NT2/D1 (cell line): ENCODE measurements at regions not wholly inside any gene's neighbourhood (a gene's known extent, or its start where the extent isn't known, plus 50 kb on each side); places are given as distances from the start of the nearest gene placed in this dataset.
A peak's percentile ranks its signal among the peaks of the same experiment; 100 is the strongest.

Experiments used
- DNase-seq: peaks from one replicate; pipeline ENCODE4 v3.0.0-alpha.2; 2011; ENCODE audit warnings: low read depth, low spot score
- H3K27me3 ChIP-seq: 2 replicates; pipeline ENCODE4 v1.6.0; 2011; ENCODE audit warnings: mild to moderate bottlenecking; ENCODE audit not compliant: insufficient read length, insufficient read depth
- H3K36me3 ChIP-seq: 2 replicates; pipeline ENCODE4 v1.6.1; 2011; ENCODE audit warnings: mild to moderate bottlenecking, low read length, mixed read lengths; ENCODE audit not compliant: insufficient read depth, insufficient read length
- H3K4me1 ChIP-seq: 2 replicates; pipeline ENCODE4 v1.5.1; 2011; ENCODE audit not compliant: insufficient read depth, insufficient read length
- H3K4me3 ChIP-seq: 2 replicates; pipeline ENCODE4 v1.5.1; 2011; ENCODE audit warnings: low read depth; ENCODE audit not compliant: insufficient read length
- H3K9ac ChIP-seq: 2 replicates; pipeline ENCODE4 v1.6.0; 2011; ENCODE audit warnings: low read depth; ENCODE audit not compliant: insufficient read length
- H3K9me3 ChIP-seq: 2 replicates; pipeline ENCODE4 v1.5.1; 2011; ENCODE audit warnings: mild to moderate bottlenecking, low read length; ENCODE audit not compliant: insufficient read depth
- SUZ12 ChIP-seq: IDR thresholded peaks from 2 replicates; pipeline ENCODE4 v1.6.1; 2011; ENCODE audit not compliant: insufficient read length, insufficient read depth; ENCODE audit errors: extremely low read depth
- YY1 ChIP-seq: IDR thresholded peaks from 2 replicates; pipeline ENCODE4 v1.6.1; 2011; ENCODE audit not compliant: insufficient read length, insufficient read depth
- ZNF274 ChIP-seq: IDR thresholded peaks from 2 replicates; pipeline ENCODE4 v1.6.1; 2011; ENCODE audit warnings: mild to moderate bottlenecking, low read depth, low read length

DNA sequence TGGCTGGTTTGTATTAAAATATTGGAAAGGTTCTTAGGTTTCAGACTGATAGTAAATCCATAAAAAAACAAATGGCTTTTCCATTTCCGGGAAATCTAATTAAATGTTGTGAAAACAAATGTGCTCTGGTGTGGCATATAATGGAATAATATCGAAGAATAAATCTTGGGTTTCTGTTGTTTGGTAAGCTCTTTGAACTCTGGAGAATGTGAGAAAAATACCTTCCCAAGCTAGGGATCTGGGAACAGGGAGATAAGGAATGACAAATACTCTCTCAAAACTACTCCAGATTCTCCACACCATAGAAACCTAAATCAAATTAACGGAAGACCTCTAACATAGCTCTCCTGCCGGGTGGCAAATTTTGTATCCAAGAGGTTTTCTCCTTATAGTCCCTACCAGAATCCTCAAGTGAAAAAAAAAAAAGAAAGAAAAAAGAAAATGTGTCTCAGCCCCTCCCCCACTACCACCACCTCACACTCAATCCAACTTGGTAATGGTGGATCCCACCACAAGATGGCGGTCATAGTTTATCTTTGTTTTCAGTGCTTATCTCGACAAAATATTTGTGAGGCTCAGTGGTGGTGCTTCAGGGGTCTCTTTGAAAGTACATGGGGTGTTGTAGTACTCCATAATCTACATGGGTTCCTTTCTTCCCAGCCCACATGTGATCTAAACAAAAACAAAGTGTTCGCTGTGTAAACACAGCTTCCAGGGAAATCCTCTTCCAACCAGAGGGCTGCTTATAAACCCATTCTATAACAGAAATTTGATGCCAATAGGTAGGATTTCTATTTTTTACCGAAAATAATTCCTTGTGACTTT, 54.5 kb upstream of the FST start:
- Histone ChIP-seq H3K4me3 (no peak overlapping the region), H3K27me3 (no peaks in the 10 kb centered on the region), H3K9ac (no peak overlapping the region), H3K9me3 (no peaks in the 10 kb centered on the region), H3K36me3 (no peaks in the 10 kb centered on the region), H3K4me1 (no peaks in the 10 kb centered on the region)
- no peak for TF ChIP-seq ZNF274
- no peak for TF ChIP-seq YY1
- no peak for TF ChIP-seq SUZ12
- DNase-seq = peak; percentile 61

- DNase-seq = no peak
- TF ChIP-seq SUZ12 (no peak), ZNF274 (no peak), YY1 (no peak)
- Histone ChIP-seq H3K27me3 (no peaks in the 10 kb centered on the region), H3K4me3 (no peak overlapping the region), H3K9ac (no peak overlapping the region), H3K9me3 (no peaks in the 10 kb centered on the region), H3K4me1 (no peaks in the 10 kb centered on the region), H3K36me3 (no peaks in the 10 kb centered on the region)
These were observed 54.0 kb upstream of the FST start for GRCh38 chr5:53426512-53426830.

DNA sequence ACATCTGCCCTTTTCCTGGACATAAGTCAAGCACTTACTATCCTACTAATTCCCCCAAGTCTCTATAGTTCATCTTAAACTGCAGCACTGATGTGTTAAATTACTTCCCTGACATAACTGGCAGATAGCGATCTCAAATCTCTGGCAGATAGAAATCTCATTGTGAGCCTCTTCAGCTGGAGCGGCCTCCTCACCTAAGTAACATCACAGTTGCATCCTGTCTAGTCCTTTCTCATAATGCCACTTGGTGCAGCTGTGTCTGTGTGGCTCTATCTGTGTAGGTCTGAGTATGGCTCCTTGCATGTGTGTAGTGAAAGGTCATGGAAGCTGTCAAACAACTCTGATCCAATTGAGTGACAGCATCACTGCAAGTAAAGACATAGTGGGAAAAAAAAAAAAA, 53.6 kb upstream of the FST start:
- H3K9me3 ChIP-seq = no peaks in the 10 kb centered on the region
- DNase-seq = no peak
- no peak for TF ChIP-seq SUZ12
- no peak for TF ChIP-seq ZNF274
- TF ChIP-seq YY1 = no peak
- H3K27me3 ChIP-seq = no peaks in the 10 kb centered on the region
- H3K9ac ChIP-seq = no peak overlapping the region
- H3K36me3 ChIP-seq = no peaks in the 10 kb centered on the region
- no peaks in the 10 kb centered on the region for H3K4me1 ChIP-seq
- H3K4me3 ChIP-seq = no peak overlapping the region

DNA sequence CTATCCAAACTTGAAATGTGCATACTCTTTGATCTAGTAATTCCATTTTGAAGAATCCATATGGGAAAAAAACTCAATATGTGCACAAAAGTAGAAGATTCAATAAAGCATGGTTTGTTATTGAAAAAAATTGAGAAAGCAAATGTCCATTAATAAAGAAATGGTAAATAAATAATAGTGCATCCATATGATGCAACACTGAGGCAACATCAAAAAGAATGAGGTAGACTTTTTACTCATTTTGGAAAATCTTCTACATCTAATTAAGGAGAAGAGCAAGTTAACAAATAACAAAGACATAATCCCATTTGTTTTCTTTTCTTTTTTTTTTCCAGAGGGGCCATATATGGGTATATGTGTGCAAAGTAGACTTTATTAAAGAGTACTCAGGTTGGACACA, 52.5 kb upstream of the FST start:
- DNase-seq = no peak
- no peak for TF ChIP-seq SUZ12
- TF ChIP-seq ZNF274 = no peak
- no peak for TF ChIP-seq YY1
- H3K4me1 ChIP-seq = no peaks in the 10 kb centered on the region

GRCh38 chr5:53429706-53430105, 50.7 kb upstream of the FST start:
- H3K9ac ChIP-seq = no peak overlapping the region
- no peaks in the 10 kb centered on the region for H3K9me3 ChIP-seq

More for the DNA sequence above, 52.5 kb upstream of the FST start:
- no peaks in the 10 kb centered on the region for H3K27me3 ChIP-seq
- no peak overlapping the region for H3K9ac ChIP-seq
- no peaks in the 10 kb centered on the region for H3K36me3 ChIP-seq
- no peaks in the 10 kb centered on the region for H3K9me3 ChIP-seq
- H3K4me3 ChIP-seq = no peak overlapping the region

DNA sequence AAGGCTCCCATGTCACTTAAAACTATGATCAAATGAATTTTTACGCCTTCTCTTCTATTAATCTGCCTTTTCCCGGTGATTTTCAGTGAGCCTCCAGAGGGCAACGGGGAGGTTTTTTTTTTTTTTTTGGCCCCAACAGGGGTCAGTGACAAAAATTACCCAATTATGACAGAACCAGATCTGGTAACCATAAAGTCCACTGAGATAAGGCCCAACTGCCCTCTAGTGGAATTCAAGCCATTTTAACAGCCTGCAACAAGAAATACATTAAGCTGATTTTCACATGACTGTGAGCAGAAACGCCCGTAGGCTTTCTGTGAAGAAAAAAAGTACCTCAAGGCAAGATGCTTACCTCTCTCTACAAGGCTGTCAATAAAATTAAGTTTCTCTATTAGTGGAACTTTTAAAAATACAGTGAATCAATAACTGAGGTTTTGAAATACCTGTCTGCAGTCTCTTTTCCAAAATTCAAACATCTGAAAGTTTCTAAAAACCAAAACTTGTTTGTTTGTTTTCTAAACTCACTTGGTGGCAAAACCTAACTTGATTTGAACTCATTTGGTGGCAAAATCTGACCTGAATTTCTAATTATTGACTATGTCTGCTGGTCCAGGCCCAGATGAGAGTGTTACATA, 49.7 kb upstream of the FST start:
- no peak for DNase-seq
- no peak overlapping the region for H3K9ac ChIP-seq
- no peaks in the 10 kb centered on the region for H3K27me3 ChIP-seq
- TF ChIP-seq YY1 (no peak), ZNF274 (no peak), SUZ12 (no peak)
- no peaks in the 10 kb centered on the region for H3K9me3 ChIP-seq
- H3K36me3 ChIP-seq = no peaks in the 10 kb centered on the region
- H3K4me3 ChIP-seq = no peak overlapping the region
- no peaks in the 10 kb centered on the region for H3K4me1 ChIP-seq

More at GRCh38 chr5:53429706-53430105, 50.7 kb upstream of the FST start:
- Histone ChIP-seq H3K4me3 (no peak overlapping the region), H3K27me3 (no peaks in the 10 kb centered on the region), H3K36me3 (no peaks in the 10 kb centered on the region), H3K4me1 (no peaks in the 10 kb centered on the region)
- no peak for DNase-seq
- TF ChIP-seq ZNF274 (no peak), YY1 (no peak), SUZ12 (no peak)
